SU-DHL-6 (cell line): ENCODE measurements at regions not wholly inside any gene's neighbourhood (a gene's known extent, or its start where the extent isn't known, plus 50 kb on each side); places are given as distances from the start of the nearest gene placed in this dataset.

Experiments
- CTCF ChIP-seq: fragments of 200-600 bp; sonication (generic); IDR thresholded peaks from one replicate; pipeline ENCODE4 v1.5.1; 2017; ENCODE audit warnings: antibody characterized with exemption, mild to moderate bottlenecking, low read length, moderate library complexity; ENCODE audit not compliant: insufficient read depth, poor library complexity, severe bottlenecking
- EZH2phosphoT487 ChIP-seq: fragments of 200-600 bp; sonication (generic), shearing (Covaris generic); conservative IDR thresholded peaks from 2 replicates; pipeline ENCODE4 v1.6.1; 2018; ENCODE audit warnings: mild to moderate bottlenecking, antibody characterized with exemption, low read length, moderate library complexity, mixed read lengths

- TF ChIP-seq CTCF (no peak), EZH2phosphoT487 (no peak)
Measured at GRCh38 chrX:147800663-147801062, 111.1 kb upstream of the FMR1 start.
